ENCODE measurements at regions not wholly inside any gene's neighbourhood (a gene's known extent, or its start where the extent isn't known, plus 50 kb on each side); places are given as distances from the start of the nearest gene placed in this dataset.
"Not testable (repeated sequence)": the region's sequence is repeated elsewhere in the genome, so short reads cannot be mapped to it uniquely, and the experiment has no call there.

- Histone ChIP-seq H3K27me3 (ENCODE audit: insufficient read depth, low read depth, low read length) (no peaks in the 10 kb centered on the region), H3K4me3 (ENCODE audit: low read length) (no peak overlapping the region), H3F3A (ENCODE audit: insufficient read depth, low read length, poor library complexity, severe bottlenecking) (no peaks in the 10 kb centered on the region), H4K20me1 (ENCODE audit: insufficient read depth) (no peaks in the 10 kb centered on the region), H3K9me3 (ENCODE audit: low read length) (no peaks in the 10 kb centered on the region), H3K4me2 (ENCODE audit: low read length) (no peak overlapping the region), H3K36me3 (ENCODE audit: insufficient read depth, low read length) (no peaks in the 10 kb centered on the region), H3K79me2 (replicated peaks; ENCODE audit: insufficient read depth, low read length) (no peaks in the 10 kb centered on the region), H3K9me2 (ENCODE audit: insufficient read depth, low read length) (no peaks in the 10 kb centered on the region), H3K27ac (ENCODE audit: low read length) (no peak overlapping the region), H2AFZ (ENCODE audit: low read depth, low read length) (no peak overlapping the region), H3K9ac (ENCODE audit: low read length) (no peak overlapping the region)
- TF ChIP-seq, protein P1, sequence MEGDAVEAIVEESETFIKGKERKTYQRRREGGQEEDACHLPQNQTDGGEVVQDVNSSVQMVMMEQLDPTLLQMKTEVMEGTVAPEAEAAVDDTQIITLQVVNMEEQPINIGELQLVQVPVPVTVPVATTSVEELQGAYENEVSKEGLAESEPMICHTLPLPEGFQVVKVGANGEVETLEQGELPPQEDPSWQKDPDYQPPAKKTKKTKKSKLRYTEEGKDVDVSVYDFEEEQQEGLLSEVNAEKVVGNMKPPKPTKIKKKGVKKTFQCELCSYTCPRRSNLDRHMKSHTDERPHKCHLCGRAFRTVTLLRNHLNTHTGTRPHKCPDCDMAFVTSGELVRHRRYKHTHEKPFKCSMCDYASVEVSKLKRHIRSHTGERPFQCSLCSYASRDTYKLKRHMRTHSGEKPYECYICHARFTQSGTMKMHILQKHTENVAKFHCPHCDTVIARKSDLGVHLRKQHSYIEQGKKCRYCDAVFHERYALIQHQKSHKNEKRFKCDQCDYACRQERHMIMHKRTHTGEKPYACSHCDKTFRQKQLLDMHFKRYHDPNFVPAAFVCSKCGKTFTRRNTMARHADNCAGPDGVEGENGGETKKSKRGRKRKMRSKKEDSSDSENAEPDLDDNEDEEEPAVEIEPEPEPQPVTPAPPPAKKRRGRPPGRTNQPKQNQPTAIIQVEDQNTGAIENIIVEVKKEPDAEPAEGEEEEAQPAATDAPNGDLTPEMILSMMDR (IDR thresholded peaks at IDR 0.05; ENCODE audit: poor library complexity, severe bottlenecking), result no peak
- TF ChIP-seq EZH2 (IDR thresholded peaks at IDR 0.05; ENCODE audit: borderline replicate concordance, insufficient read depth, low read length, poor library complexity, severe bottlenecking) (no peak), EP300 (conservative IDR thresholded peaks at IDR 0.05; ENCODE audit: poor library complexity, severe bottlenecking) (no peak), TAF1 (IDR thresholded peaks at IDR 0.05; ENCODE audit: low read depth) (no peak), POLR2AphosphoS5 (IDR thresholded peaks at IDR 0.05) (no peak), SMC3 (conservative IDR thresholded peaks at IDR 0.05; ENCODE audit: poor library complexity) (no peak), MXI1 (conservative IDR thresholded peaks at IDR 0.05; ENCODE audit: poor library complexity, severe bottlenecking) (no peak), RAD21 (conservative IDR thresholded peaks at IDR 0.05) (no peak)
Measured at GRCh38 chr14:28163897-28164296, 602.7 kb upstream of the FOXG1 start.

DNA sequence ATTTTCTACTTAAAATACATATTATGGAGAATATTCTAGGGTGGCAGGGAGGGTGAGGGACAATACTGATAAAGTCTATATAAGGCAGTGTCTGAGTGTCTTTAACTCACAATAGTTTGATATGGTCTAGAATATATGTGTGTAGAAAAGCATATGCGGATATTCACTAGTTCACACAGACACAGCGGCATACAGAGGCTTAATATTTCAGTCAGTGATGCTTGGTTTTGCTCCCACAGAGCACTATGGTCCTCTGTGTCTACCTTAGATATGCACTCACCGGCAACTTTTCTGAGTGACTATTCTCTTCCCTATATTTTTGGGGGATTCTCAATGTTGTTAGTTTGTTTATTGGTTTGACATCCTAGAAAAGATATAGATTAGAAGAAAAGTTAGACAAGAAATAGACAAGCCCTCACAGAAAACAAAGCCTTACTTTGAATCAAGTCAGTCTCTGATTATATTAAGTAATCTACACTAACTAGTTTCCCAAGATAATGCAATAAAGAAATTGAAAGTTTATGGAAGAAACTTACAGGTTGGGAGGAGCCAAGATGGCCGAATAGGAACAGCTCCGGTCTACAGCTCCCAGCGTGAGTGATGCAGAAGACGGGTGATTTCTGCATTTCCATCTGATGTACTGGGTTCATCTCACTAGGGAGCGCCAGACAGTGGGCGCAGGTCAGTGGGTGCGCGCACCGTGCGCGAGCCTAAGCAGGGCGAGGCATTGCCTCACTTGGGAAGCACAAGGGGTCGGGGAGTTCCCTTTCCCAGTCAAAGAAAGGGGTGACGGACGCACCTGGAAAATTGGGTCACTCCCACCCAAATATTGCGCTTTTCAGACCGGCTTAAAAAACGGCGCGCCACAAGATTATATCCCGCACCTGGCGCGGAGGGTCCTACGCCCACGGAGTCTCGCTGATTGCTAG is 578.4 kb upstream of the FOXG1 start:
- H3K9me3 ChIP-seq (ENCODE audit: low read length); H3K9me2 ChIP-seq (ENCODE audit: insufficient read depth, low read length); H3K27ac ChIP-seq (ENCODE audit: low read length); H3K79me2 ChIP-seq (replicated peaks; ENCODE audit: insufficient read depth, low read length); H3K36me3 ChIP-seq (ENCODE audit: insufficient read depth, low read length); H3K27me3 ChIP-seq (ENCODE audit: insufficient read depth, low read depth, low read length); H2AFZ ChIP-seq (ENCODE audit: low read depth, low read length); H3F3A ChIP-seq (ENCODE audit: insufficient read depth, low read length, poor library complexity, severe bottlenecking); H3K4me2 ChIP-seq (ENCODE audit: low read length); H3K9ac ChIP-seq (ENCODE audit: low read length); H3K4me3 ChIP-seq (ENCODE audit: low read length); H4K20me1 ChIP-seq (ENCODE audit: insufficient read depth): not testable (repeated sequence)

DNA sequence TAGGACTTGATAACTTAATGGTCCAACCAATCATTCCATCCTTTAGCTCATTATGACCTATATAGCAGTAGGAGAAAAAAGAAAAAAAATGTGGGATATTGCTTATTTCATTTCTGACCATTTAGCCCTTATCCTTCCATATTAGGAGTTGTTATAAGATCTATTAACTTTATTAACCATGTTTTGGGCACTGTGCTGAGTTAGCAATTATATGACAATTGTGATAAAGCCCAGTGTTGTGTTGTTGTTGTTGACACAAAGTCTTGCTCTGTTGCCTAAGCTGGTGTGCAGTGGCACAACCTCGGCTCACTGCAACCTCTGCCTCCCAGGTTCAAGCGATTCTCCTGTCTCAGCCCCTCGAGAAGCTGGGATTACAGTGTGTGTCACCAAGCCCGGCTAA is 569.7 kb upstream of the FOXG1 start:
- no peaks in the 10 kb centered on the region for H3K9me2 ChIP-seq (ENCODE audit: insufficient read depth, low read length)
- no peaks in the 10 kb centered on the region for H3K9me3 ChIP-seq (ENCODE audit: low read length)
- no peak for TF ChIP-seq EP300 (conservative IDR thresholded peaks at IDR 0.05; ENCODE audit: poor library complexity, severe bottlenecking)
- TF ChIP-seq MXI1 (conservative IDR thresholded peaks at IDR 0.05; ENCODE audit: poor library complexity, severe bottlenecking), result no peak
- no peak for TF ChIP-seq SMC3 (conservative IDR thresholded peaks at IDR 0.05; ENCODE audit: poor library complexity)
- TF ChIP-seq, protein P1 (IDR thresholded peaks at IDR 0.05; ENCODE audit: poor library complexity, severe bottlenecking), result no peak
- TF ChIP-seq TAF1 (IDR thresholded peaks at IDR 0.05; ENCODE audit: low read depth), result no peak
- TF ChIP-seq REST (IDR thresholded peaks at IDR 0.05; ENCODE audit: borderline replicate concordance), result no peak
- TF ChIP-seq EZH2 (IDR thresholded peaks at IDR 0.05; ENCODE audit: borderline replicate concordance, insufficient read depth, low read length, poor library complexity, severe bottlenecking), result no peak
- no peak overlapping the region for H3K9ac ChIP-seq (ENCODE audit: low read length)
- no peak overlapping the region for H3K27ac ChIP-seq (ENCODE audit: low read length)
- no peak overlapping the region for H3K4me3 ChIP-seq (ENCODE audit: low read length)
- H3F3A ChIP-seq (ENCODE audit: insufficient read depth, low read length, poor library complexity, severe bottlenecking), result no peaks in the 10 kb centered on the region
- no peak overlapping the region for H2AFZ ChIP-seq (ENCODE audit: low read depth, low read length)
- no peaks in the 10 kb centered on the region for H3K79me2 ChIP-seq (replicated peaks; ENCODE audit: insufficient read depth, low read length)
- no peaks in the 10 kb centered on the region for H3K36me3 ChIP-seq (ENCODE audit: insufficient read depth, low read length)
- H3K27me3 ChIP-seq (ENCODE audit: insufficient read depth, low read depth, low read length), result no peaks in the 10 kb centered on the region
- no peak overlapping the region for H3K4me2 ChIP-seq (ENCODE audit: low read length)
- H4K20me1 ChIP-seq (ENCODE audit: insufficient read depth), result no peaks in the 10 kb centered on the region
